HEK293T (cell line): ENCODE measurements at regions not wholly inside any gene's neighbourhood (a gene's known extent, or its start where the extent isn't known, plus 50 kb on each side); places are given as distances from the start of the nearest gene placed in this dataset.

Experiments
- BHLHE40 ChIP-seq: fragments of 450-650 bp; IDR thresholded peaks from 2 replicates; pipeline ENCODE4 v1.6.1; 2016; ENCODE audit warnings: mild to moderate bottlenecking, moderate library complexity, borderline replicate concordance
- CTBP1 ChIP-seq: fragments of 450-650 bp; IDR thresholded peaks from 2 replicates; pipeline ENCODE4 v1.6.1; 2016; ENCODE audit warnings: borderline replicate concordance
- FOXA1 ChIP-seq: fragments of 450-650 bp; IDR thresholded peaks from 2 replicates; pipeline ENCODE4 v1.6.1; 2016; ENCODE audit warnings: mild to moderate bottlenecking
- HDGF ChIP-seq: fragments of 450-650 bp; IDR thresholded peaks from 2 replicates; pipeline ENCODE4 v1.6.1; 2017; ENCODE audit warnings: antibody characterized with exemption, borderline replicate concordance
- LEF1 ChIP-seq: fragments of 450-650 bp; IDR thresholded peaks from 2 replicates; pipeline ENCODE4 v1.6.1; 2017; ENCODE audit warnings: mild to moderate bottlenecking, borderline replicate concordance
- PKNOX1 ChIP-seq: fragments of 450-650 bp; IDR thresholded peaks from 2 replicates; pipeline ENCODE4 v1.6.1; 2016
- SP1 ChIP-seq: fragments of 450-650 bp; IDR thresholded peaks from 2 replicates; pipeline ENCODE4 v1.6.1; 2017
- SUZ12 ChIP-seq: fragments of 450-650 bp; IDR thresholded peaks from 2 replicates; pipeline ENCODE4 v1.6.1; 2016; ENCODE audit warnings: mild to moderate bottlenecking
- TARDBP ChIP-seq: fragments of 450-650 bp; IDR thresholded peaks from 2 replicates; pipeline ENCODE4 v1.6.1; 2016

DNA sequence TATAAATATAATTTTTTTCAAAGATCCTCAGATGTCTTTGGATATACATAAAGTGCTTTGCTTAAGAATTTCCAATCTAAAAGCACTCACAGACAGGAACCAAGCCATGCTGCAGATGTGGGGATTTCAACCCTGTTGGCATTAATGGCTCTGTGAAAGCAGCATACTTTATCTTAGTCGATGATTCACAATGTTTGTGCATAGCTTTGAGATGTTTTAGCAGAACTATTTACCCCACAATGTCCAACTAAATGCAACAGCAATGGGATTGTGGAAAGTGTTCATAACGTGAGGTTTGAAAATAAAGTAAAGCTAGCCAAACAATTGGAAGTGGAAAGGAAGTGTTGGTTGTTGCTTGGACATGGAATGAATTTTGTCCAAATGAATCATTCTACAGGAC lies 371.4 kb downstream of the SOX2 start:
- no peak for TF ChIP-seq SUZ12
- TF ChIP-seq HDGF: no peak
- TF ChIP-seq BHLHE40: no peak
- no peak for TF ChIP-seq TARDBP
- no peak for TF ChIP-seq FOXA1
- TF ChIP-seq LEF1: no peak
- TF ChIP-seq SP1: no peak
- no peak for TF ChIP-seq PKNOX1
- TF ChIP-seq CTBP1: no peak
